DMS 273 (cell line): ENCODE measurements at regions not wholly inside any gene's neighbourhood (a gene's known extent, or its start where the extent isn't known, plus 50 kb on each side); places are given as distances from the start of the nearest gene placed in this dataset.
A peak's percentile ranks its signal among the peaks of the same experiment; 100 is the strongest.

Experiments used
- DNase-seq: peaks from one replicate; lab custom pipeline; 2025; ENCODE audit not compliant: unreplicated experiment; lab: John Stamatoyannopoulos, UW

DNA sequence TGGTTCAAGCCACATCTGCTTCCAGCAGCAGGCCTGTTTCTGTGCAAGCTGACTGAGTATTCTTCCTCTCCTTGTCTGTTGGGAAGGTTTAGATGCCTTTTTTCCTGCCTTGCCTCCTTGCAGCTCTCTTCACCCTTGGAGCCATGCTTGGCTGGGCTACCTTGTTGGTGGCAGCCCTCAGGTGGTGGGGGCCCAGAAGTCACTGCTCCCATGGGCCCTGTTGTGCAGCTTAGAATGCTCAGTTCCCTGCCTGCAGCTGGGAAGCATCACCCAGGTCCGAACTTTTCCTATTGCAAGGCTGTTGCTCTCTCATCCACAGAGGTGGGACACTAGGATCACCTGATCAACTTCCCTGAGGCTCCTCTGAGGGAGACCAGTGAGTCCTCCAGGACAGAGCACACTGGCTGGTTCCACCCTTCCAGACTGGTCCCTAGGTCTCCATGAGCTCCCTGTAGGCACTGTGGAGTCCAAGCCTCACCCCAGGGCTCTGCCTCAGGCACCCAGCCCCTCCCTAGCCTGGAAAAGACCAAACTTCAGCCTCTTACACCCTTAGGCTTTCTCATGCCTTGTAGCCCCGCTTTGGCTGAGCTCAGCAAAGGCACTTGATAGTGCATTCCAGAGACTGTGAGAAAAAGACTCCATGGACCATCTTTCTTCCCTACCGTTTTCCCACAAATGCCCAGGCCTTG is 219.3 kb upstream of the SH3BP4 start:
- DNase-seq, result no peak

DNA sequence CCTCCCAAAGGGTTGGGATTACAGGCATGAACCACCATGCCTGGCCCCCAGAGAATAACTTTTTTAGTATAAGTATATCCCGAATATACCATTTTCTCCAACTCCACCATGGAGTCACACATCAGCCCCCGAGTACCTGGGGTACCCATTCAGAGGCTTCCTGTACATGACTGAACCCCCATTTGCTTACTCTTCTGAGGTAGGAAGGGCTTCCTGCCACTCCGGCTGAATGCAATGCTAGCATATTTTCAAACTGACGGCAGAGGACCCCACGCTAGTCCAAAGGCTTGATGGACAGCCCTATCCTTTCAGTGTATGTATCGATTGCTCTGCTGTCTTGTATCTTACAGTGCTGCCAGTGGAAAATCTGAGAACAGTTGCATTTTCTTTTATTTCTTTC is 220.6 kb upstream of the SH3BP4 start:
- DNase-seq, result no peak

DNA sequence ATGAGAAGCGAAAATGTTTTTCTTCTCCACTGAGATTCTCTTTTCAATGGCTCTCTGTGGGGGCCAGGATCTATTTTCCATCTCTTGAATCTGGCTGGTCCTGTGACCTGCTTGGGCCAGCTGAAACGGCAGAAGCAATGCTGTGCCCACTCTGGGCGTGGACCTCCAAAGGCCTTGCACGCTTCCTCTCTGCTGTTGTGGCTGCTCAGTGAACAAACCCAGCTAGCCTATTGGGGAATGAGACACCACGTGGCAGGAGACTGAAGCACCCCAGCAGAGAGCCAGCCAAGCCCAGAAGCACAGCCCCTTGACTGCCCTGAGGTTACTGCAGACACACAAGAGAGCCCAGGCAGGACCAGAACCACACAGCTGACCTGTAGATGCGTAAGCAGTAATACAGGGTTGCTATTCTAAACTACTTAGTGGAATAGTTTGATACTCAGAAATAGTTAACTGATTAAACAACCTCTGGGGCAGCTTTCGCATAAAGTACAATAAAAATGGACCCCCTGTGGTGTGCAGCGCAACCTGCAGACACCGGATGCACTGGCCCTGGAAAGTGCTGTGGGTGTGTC is 221.7 kb upstream of the SH3BP4 start:
- DNase-seq, result no peak

DNA sequence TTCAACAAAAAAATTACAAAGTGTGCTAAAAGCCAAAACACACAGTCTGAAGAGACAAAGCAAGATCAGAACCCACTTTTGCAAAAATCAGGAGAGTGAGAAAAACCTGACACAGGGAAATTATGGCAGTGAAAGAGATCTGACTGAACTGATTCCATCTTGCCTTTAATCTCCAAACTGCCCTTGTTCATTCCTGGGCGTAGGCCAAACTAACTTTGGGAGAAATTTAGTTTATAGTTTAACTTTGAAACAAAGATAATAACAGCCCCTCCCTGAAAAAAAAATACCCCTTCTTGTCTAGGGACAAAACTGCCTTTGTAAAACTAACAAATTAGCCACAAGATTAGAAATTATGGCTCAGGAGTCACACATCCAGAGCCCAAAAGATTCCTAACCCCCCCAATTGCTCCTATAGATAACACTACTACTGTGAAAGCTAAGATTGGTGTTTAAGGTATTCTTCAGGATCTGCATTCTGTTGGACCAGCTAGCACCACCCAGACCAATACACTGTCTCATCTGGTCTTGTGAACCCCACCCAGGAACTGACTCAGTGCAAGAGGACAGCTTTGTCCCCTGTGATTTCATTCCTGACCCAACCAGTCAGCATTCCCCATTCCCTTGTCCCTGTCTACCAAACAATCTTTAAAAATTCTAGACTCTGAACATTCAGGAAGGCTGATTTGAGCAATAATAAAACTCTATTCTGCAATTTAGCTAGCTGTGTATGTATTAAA is 226.1 kb upstream of the SH3BP4 start:
- no peak for DNase-seq

DNA sequence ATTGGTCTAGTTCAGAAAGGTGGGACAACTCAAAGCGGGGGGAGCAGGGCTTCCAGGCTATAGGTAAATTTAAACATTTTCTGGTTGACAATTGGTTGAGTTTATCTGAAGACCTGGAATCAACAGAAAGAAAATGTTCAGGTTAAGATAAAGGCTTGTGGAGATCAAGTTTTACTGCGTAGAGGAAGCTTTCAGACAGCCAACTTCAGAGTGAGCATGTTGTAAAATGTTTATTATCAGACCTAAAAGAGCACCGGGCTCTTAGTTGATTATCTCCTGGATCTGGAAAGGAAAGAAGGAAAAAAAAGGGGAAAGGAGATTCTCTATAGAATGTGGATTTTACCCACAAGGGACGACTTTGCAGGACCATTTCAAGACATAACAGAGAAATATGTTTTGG is 227.0 kb upstream of the SH3BP4 start:
- DNase-seq, result no peak

DNA sequence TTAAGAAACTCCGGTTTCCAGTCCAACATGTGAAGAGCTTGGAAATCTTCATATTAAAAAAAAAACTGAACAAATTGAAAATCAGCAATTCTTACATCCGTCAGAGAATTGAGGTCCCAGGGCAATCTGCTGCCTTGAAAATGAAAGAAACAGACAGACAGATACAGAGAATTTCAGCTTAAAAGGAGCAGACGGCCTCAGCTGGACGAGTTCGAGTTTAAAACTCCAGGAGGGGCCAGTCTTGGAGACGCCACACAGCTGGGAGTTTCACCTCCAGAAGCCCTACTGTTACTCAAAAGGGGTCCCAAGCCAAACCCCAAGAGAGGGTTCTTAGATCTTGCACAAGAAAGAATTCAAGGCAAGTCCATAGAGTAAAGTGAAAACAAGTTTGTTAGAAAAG is 226.5 kb upstream of the ARL4C start:
- no peak for DNase-seq

DNA sequence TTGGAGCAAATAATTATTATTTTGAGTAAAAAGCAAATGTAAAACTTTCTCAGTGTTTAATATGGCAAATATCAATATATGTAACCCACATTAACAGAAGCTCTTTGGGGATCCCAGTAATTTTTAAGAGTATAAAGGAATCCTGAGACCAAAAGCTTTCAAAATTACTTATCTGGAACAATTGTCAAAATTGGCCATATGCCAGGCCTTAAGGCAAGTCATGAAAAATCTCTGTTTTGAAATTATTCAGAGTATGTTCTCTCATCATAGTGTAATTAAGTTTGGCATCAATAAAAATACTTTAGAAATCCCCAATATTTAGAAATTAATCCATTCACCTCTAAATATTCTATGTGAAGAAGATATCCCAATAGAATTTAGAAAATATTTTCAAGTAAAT is 225.3 kb upstream of the ARL4C start:
- DNase-seq, result peak; percentile 4

DNA sequence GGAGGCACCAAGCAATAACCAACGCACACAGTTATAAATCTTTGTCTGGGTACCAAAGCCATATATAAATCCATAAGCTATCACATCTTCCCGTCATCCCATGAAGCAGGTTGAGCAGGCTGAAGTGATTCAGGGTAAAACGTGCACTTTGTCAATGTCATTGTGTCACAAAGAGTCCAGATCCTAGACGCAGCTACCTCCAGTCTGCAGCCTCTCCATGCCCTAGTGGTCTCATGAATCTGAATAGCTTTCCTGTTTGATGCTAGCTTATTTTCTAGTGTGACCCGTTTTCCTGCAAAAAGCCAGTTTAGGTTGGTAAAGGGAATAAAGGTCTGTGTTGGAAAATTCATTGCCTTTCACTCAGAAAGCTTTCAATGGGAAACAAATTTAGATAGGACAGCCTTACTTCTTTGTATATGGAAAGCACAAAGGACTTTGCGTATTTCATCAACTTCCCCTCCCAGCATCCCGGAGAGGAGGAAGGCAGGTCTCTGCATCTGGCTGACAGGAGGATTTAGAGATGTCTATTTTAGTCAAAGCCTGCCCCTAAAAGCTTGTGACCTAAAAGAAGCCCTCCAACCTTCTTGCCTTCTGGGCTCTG is 222.3 kb upstream of the ARL4C start:
- no peak for DNase-seq

DNA sequence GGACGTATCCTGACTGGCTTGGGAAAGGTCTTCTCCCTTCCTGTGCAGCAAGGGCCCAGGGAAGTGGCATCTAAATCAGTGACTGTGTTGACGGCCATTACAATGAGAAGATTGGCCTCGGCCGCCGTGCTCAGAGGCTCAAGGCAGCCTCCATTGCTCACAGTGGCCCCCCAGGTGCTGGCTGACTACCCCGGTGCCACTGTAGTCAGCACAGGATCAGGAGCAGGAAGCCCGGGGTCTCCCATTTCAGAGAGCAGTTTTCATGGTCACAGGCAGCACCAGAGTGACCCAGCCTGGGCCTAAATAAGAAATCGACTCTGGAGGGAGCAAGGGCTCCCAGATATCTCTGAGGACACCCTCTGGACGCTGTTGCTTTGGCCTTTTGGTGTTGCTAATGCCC is 219.4 kb upstream of the ARL4C start:
- DNase-seq, result no peak

DNA sequence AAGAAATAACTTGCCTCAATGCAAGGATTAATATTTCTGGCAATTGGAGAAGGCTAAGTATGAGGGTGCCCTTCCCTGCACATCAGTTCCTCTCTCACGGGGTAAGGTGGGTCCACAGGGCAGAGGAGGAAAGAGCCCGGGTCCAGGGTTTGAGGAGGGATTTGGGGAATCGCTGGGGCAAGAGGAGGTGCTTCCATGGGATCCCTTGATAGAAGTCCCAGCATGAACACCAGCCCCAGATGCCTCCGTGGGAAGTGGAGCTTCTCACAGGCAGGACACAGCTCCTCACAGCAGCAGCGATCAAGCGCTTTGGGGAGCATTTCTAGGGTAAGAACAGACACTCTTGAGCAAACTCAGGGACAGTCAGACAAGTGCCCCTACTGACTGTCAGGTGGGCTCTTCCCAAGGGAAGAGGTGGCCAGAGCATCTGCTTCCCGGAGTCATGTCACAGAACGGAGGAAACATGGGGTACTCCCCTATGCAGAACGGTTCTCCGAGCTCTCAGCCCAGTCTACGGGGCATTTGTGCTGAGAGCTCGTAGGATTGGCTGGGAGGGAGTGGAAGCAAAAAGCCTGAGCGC is 218.9 kb upstream of the ARL4C start:
- DNase-seq, result no peak

DNA sequence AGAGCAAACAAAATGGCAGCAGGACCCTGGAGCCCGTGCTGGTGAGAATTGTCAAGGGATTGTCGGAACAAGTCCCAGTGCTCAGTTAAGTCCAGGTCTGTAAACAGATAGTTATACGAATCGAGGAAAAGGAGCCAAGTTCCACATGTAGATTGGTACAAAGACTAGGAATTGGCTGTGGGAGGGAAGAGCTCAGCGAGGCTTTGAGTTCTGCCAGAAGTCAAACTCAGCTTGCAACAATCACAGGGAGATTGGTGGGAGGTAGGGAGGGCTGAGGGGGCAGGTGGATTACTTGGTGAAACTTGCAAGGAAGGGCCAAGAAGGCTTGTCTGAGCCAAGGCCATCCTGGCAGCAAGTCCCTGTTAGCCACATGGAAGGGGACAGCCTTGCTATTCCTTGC is 217.8 kb upstream of the ARL4C start:
- no peak for DNase-seq

DNA sequence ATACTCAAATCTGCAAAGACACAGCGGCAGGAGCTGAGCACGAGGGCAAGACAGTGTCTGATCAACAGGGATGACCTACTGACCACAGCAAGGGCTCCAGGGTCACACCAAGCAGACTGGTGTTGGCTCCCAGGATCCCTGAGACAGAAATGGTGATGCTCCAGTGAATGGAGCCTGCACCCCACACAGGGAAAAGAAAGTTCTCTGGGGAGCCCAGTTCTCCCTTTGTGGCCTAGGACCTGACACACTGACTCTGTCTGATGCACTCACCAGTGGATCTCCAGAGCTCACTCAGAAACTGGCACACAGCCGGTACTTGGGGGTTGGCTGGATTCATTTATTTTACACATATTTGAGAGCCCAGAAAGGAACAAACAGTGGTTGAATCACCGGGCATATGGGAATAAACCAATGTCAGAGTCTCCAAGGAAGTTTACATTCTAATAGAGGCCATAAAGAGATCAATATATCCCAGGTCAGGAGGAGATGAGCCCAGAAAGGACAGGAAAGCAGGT is 215.6 kb upstream of the ARL4C start:
- no peak for DNase-seq

DNA sequence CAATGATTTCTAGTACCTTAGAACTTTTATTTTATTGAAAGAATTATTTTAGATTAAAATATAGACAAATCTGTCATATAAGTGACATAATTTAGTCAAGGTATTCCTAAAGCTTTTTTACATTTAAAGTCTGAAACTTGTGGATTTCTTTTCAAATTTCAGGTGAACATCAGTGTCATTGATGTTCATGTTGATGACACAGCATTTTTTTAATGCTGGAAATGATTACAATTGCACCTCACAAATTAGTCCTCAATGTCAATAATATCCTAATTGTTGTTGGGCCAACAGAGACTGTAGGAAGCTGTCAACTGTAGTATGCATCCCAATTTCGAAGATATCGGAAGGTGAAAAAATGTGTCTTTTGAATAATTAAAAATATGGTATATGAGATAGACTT is 214.4 kb upstream of the ARL4C start:
- DNase-seq, result no peak

DNA sequence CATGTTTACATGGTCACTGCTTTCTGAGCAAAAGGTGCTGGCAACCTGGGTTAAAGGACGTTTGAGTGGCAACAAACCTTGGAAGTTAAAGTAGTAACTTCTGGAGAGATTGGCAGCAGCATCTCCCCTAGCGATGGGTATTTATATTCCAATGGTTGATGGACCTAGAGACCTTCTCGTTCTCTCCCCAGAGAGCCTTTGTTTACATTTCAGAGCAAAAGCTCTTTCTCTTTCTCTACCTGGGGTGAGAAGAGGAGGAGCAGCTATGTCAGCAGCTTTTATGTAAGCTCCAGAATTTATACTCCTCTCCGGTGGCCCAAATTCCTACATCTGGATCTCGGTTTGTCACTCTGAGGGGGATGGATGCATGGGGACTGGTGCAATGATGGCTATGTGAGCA is 213.7 kb upstream of the ARL4C start:
- DNase-seq, result no peak

DNA sequence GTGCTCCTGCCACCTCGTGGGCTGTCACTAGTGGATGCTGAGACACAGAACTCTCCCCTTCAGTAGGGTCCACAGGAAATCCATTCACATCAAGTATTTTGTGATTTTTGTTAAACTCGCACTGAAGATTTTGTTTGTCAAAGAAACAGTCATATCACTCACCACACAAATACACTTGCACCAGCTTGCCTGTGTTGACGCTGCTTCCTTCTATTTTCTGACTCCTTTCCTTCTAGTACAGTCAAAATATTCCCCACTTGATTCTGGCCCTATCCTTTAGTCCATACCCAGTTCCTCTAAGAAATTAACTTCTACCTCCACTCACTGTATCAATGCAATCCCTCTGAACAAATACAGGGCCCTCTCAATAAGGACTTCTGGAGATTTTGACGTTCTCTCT is 213.2 kb upstream of the ARL4C start:
- DNase-seq, result no peak

DNA sequence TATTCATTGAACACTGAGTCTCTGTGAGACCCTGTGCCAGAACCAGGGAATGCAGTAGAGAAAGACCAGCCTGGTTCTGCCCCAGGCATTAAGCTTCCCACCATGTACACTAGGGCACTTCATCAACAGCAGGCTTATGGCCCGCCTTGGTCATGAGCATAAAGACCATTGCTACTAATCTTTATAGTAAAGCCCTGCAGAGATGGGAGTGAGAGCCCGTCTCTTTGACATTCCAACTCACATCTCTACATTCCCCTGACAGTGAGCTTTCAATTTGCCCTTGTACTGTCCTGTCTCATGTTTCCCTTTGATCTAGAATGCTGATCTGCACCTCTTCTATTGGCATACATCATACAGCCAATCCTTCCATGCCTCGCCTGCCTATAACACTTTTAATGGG is 211.8 kb upstream of the ARL4C start:
- no peak for DNase-seq

DNA sequence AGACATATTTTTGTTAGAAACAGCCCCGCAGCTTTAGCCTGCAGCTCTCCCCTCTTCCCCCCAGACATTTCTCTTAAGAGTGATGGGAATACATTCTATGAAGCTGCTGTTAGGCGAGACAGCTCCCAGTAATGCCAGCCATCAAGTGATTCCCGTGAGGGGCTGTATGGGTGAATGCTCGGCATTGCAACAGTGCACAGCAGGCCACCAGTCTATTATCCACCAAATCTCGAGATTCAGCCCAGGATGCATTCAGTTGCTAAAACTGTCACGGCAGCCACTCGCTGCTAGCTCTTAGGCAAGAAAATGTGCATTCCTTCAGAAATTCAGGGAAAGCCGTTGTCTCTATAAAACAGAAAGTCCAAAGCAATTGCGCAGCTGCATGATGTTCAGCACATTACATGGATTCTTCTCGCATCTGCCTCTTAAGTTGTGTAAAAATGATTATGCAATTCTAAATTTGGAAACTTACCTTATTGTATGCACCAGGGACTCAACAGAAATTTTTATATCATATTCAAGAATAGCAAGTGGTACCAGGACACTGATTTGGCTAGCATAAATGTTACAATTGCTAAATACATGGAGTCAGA is 211.3 kb upstream of the ARL4C start:
- no peak for DNase-seq

DNA sequence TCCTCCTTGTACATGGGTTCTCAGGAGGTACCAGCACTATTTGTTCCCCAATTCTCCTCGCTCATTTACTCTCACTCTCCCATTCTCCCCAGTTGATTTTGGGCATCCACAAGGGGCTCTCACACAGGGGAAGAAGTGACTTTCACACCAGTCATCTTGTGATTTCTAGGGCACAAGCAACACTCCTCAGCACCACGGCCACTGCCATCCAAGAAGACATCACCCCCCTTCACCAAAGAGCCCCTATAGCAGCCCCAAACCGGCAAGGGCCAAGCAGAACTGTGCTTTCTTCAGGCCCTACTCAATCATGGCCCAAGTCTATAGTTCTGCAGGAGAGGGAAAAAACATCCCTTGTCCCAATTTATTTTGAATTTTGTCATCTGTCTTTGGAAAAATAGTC is 209.2 kb upstream of the ARL4C start:
- no peak for DNase-seq

DNA sequence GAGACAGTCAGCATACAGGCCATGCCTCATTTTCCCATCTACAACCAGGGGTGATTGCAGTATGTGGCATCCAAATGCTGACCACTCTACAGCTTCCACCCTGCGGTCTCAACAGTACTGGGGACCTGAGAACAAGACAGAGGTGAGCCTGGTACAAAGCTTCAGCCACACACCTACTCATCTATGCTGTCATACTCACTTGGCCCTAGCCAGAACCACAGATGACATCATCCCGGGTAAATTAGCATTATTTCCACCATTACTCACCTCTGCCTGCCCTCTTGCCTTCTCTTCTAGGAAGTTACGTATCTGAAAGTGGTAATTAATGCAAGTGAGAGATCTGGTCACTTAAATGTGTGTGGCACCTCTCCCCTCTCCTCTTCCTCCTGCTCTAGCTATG is 208.2 kb upstream of the ARL4C start:
- peak; percentile 3 for DNase-seq

DNA sequence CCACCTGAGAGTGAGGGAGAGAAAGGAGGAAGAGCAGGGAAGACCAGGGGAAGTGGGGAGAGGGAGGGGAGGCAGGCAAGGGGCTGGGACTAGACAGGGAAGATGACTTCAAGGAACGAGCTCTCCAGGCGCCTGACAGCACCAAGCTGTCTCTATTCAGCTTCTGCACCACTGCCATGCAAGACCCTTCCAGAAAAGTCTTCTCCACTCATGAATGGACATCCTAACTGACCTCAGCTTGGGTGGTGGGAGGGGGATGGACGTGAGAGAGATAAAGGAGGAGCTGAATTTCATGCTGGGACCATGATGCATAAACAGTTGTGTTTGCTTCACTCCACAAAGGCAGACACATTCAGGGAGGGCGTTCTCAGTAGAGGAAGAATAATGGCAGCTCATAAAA is 206.4 kb upstream of the ARL4C start:
- no peak for DNase-seq

DNA sequence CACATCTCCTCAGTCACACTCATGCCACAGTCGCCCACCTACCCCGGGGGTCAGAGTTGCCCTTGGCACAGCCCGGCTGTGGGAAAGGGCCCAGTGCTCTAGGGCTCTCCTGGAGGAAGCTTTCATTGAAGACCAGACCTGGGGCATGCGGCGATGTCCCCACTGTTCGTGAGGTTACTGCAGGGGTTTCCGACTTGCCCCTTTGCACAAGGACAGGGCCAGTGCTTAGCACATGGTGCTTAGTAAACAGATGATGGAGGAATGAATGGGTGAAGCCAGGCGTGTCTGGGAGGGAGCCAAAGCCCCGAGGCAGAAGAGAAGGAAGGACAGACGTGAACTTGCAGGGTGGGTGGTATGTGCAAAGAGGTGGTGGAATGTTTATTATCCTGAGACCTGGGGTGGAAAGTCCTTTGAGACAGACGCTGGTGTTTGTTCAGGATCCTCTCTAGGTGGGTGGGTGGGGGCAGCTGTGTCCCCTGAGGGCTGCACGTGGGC is 205.9 kb upstream of the ARL4C start:
- DNase-seq, result no peak
